Pons (tissue), 1 donor: ENCODE measurements at regions not wholly inside any gene's neighbourhood (a gene's known extent, or its start where the extent isn't known, plus 50 kb on each side); places are given as distances from the start of the nearest gene placed in this dataset.
"Not testable (repeated sequence)": the region's sequence is repeated elsewhere in the genome, so short reads cannot be mapped to it uniquely, and the experiment has no call there.

Experiments used
- DNase-seq: peaks from one replicate; pipeline ENCODE4 v3.0.0-alpha.2; 2016; ENCODE audit warnings: low spot score

- DNase-seq: peak; percentile 32
These were observed 166.2 kb upstream of the CHD6 start for GRCh38 chr20:41784209-41784958.

DNA sequence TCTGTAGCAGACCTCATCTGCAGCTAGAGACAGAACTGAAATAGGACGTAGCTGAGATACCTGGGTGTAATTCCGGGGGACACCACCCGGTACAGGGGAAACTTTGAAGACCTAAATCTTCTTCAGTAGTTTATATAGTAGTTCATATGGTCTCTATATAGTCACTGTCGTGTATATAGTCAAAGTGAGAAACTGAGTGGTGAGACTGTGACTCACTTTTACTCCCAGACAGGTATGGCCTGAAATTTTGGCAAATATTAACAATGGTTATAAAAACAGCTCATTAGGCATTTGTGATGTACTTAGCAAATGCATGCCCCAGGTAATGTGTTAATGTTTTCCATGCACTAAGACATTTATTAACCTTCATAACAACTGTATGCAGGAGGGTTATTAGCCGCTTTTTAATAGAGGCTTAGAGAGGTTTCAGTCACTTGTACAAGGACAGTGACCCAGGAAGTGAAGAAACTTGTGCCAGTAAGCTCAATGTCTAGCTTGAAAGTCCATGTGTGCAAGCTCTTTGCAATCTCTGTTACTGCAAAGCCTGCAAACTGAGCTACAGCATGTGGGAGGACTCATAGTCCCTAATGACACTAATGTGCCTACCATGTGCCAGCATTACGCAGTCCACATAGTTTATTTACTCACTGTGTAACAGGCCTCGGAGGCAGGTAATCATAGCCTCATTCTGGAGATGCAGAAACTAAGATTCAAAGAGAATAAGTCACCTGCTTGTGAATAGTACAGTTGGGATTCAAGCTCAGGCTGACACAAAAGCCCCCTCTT lies 165.4 kb upstream of the CHD6 start:
- DNase-seq: no peak

DNA sequence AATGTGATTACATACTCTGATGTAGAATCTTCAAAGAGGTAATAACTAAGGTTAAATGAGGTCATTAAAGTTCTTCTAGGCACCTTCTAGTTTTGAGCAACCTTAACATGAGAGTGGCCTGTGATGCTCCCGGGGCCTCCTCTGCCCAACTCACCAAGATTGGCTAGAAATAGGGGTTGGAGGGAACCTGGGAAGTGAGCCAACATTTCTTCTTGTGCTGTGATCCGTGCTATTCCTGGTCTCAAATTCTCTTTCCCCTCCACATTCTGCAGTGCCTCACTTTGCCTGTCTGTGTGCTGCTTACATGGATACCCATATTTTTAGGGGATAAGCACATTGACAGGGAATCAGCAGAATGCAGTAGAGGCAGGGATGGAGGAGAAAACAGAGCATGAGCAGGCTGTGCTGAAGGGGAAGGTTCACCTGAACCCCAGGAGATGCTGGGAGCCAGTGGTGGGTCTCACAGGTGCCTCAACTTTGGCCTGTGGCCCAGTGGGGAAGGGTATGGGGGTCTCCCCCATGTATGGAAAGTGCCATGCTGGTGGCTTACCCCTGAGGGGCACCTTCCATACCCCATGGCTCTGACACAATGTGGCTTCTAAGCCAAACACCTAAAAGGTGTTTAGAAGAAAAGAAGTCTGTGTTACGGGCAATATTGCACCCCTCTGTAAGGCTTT lies 164.7 kb upstream of the CHD6 start:
- no peak for DNase-seq

GRCh38 chr20:41782255-41782654 lies 164.1 kb upstream of the CHD6 start:
- no peak for DNase-seq

- no peak for DNase-seq
These were observed 158.2 kb upstream of the CHD6 start for GRCh38 chr20:41776421-41776820.

DNA sequence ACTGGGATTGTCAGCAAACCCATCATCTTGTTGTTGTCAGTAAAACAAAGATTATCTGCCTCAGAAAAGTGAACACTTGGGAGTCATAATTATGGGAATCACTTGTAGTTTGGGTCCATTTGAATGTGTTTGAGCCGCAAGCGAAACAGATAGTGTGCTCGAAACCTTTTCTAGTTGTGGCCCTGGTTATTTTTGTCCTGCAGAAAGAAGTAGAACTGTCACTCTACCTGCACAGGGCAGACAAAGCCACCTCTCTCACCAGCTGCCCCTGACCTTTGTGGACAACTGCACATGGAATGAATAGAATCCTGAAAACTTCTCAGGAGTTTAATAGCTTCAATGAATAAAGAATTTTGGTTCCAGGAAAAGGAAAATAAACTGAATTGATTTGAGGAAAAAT lies 156.1 kb upstream of the CHD6 start:
- DNase-seq: no peak

DNA sequence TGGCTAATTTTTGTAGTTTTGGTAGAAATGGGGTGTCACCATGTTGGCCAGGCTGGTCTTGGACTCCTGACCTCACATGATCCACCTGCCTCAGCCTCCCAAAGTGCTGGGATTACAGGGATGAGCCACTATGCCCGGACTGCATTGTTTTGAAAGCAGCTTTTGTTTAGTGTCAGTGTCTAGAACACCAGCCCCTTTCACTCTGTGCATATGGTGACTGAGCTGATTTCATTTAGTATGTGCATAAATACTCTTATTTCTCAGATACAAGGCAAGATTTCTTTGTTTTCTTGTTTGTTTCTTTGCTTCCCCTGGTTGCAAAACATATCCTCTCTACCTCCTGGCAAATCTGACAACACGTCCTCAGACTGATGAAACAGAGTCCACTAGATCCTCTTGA lies 152.8 kb upstream of the CHD6 start:
- peak; percentile 63 for DNase-seq

GRCh38 chr20:41770427-41770826 lies 152.2 kb upstream of the CHD6 start:
- DNase-seq: no peak

GRCh38 chr20:41769592-41770018 lies 151.4 kb upstream of the CHD6 start:
- DNase-seq: no peak

GRCh38 chr20:41750137-41750536 lies 132.0 kb upstream of the CHD6 start:
- DNase-seq: no peak

DNA sequence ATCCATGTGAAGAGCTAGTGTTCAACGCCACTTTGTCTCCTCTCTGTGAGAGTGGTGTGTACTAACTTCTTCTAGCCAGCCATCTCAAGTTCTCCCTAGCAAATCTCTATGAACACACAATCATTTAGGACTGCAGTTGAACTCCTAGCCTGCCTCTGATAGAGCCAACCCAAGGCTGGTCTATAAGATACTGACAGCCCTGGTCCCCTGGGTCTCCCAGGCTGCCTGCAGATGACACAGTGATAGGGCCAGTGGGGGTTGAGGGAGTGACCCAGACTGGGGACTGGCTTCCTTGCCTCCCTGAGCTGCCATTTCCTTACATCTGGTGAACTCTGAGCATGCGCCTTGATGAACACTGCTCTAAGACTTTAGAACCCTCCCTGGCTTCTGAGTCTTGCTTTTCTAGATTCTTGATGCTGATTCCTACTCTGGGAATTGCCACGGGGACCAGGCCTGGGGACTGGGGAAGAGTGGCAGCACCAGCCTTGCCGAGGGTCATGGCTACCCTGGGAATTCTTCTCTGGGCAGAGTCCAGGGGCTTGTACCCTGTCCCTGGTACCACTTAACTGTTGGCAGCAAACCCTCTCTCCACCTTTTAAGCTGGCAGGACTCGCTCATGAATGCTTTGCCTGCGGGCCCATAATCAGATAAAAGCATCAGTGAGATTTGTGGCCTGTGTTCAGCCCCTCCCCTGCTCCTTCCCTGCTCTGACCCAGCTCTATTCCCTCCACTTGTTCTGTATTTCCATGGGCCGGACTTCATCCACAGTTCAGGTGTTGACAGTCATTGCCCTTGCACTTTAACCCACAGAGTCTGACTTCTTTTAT lies 130.8 kb upstream of the CHD6 start:
- no peak for DNase-seq

DNA sequence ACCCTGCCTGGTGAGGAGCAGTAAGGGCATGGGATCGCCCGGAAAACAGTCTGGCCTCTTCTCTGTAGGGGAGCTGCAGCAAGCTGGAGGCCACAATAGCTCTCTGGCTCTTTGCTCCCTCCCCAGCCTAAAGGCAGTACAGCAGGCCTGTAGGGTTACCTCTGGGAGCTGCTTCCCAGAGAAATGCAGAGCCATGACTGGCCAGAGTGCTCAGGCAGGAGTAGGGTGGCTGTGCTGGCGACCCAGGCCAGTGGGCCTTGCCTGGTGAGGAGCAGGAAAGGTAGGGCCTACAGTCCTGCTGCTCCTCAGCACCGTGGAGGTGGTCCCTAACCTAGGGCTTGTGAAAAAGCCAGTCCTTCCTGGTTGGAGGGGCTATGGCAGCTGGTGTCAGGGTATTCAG lies 129.9 kb upstream of the CHD6 start:
- DNase-seq: no peak

DNA sequence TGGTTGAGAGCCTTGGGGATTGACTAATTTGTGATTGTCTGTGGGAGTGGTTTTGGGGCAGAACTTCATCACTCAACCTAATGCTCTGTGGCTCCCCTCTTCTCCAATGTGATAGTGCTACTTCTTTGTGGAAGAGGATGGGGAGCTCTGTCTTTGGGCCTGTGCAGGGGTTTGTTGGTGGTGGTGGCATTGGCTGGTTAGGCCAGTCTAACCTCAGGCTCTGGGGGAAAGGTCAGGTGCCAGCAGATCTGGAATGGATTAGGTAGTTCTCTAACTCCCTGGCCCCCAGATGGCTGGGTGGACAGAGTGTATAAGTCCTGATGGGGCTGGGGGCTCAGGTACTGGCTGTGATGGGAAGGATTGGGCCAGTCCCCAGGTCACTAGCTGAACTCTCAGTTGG lies 129.0 kb upstream of the CHD6 start:
- DNase-seq: no peak

DNA sequence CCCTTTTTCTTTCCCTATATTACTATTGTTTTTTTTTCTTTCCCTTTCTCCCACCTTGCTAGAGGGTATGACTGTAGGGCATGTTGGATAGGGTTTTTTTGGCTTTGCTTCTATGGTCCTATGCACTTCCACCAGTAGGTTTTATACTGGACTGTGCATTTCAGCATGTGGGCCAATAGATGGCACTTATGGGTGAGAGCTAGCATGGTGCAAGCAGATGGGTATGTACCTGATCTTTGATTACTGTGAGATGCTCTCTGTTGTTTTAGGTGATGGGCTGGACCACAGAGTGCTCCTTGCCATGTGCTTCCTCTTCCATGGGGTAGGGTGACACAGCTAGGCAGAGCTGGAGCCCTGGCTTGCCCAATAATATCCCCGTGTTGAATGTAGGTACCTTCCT lies 128.5 kb upstream of the CHD6 start:
- DNase-seq: no peak

- DNase-seq: peak; percentile 68
These were observed 120.5 kb upstream of the CHD6 start for GRCh38 chr20:41738604-41739206.

- DNase-seq: no peak
These were observed 117.8 kb upstream of the CHD6 start for GRCh38 chr20:41735949-41736348.

DNA sequence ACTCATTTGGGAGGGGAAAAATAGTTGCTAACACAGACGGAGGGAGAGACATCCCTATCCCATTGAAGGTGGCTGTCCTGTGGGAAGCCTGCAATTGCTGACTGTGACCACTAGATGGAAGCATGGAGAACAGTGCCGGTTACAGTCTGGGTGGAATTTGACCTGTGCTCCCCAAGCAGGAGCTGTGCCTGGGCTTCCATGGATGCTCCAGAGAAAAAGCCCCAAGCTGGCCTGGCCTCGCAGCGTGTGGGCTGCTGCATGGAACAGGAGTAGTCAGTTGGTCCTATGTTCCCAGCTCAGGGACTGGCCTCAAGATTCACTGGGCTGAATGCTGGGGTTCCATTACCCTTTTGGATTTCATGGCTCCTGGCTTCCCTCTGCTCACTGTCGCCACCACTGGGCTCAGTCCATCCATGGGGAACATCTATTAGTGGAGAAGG lies 116.3 kb upstream of the CHD6 start:
- DNase-seq: peak; percentile 10

DNA sequence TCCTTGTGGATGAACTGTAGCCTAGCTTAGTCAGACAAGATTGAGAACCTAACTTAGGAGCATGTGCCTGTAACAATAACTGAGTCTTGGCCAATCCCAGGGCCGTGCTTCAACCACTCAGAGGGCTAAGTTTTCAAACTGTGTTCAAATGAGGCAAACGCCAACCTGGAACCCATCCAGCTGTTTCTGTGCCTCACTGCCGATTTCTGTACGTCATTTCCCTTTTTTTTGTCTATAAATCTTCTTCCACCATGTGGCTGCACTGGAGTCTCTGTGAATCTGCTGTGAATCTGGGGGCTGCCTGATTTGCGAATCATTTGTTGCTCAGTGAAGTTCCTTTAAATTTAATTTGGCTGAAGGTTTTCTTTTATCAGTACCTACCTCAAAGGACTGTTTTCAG lies 115.0 kb upstream of the CHD6 start:
- no peak for DNase-seq

DNA sequence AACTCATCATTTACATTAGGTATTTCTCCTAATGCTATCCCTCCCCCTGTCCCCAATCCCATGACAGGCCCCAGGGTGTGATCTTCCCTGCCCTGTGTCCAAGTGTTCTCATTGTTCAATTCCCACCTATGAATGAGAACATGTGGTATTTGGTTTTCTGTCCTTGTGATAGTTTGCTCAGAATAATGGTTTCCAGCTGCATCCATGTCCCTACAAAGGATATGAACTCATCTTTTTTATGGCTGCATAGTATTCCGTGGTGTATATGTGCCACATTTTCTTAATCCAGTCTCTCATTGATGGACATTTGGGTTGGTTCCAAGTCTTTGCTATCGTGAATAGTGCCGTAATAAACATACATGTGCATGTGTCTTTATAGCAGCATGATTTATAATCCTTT lies 113.0 kb upstream of the CHD6 start:
- not testable (repeated sequence) for DNase-seq

DNA sequence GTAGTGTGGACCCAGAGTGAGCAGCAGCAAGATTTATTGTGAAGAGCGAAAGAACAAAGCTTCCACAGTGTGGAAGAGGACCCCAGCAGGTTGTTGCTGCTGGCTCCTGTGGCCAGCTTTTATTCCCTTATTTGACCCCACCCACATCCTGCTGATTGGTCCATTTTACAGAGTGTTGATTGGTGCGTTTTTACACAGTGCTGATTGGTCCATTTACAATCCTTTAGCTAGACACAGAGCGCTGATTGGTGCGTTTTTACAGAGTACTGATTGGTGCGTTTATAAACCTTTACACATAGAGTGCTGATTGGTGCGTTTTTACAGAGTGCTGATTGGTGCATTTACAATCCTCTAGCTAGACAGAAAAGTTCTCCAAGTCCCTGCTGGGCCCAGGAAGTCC lies 109.5 kb upstream of the CHD6 start:
- DNase-seq: not testable (repeated sequence)

DNA sequence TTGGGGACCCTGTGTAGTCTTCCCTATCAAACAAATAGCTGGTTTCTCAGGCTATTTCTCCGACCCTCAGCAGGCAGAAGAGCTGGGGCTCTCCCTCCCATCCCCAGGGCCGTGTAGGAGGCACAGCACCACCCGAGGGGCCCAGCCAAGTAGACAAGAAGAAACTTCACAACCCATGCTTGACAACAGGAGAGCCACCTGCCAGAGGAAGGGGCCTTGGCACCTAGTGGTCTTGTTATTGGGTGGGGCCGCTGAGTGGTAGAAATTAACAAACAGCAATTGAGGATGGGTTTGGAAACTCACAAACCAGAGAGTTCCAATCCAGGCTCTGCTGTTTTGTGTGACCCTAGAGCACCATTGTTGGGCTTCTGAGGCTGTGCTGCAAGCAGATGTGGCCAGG lies 108.5 kb upstream of the CHD6 start:
- no peak for DNase-seq

DNA sequence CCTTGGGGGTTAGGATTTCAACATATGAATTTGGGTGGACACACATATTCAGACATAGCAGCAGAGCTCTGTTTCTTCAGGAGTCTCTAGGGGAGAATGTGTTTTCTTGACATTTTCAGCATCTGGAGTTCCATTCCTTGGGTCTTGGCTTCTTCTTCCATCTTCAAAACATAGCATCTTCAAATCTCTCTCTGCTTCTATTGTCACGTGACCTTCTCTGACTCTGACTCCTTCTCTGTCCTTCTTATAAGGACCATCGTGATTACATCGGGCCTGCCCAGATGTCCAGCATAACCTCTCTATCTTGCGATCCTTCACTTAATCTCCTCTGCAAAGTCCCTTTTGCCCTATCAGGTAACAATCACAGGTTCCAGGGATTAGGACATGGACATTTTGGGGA lies 101.0 kb upstream of the CHD6 start:
- no peak for DNase-seq
